ENCODE measurements at regions not wholly inside any gene's neighbourhood (a gene's known extent, or its start where the extent isn't known, plus 50 kb on each side); places are given as distances from the start of the nearest gene placed in this dataset.
"Not testable (repeated sequence)": the region's sequence is repeated elsewhere in the genome, so short reads cannot be mapped to it uniquely, and the experiment has no call there.

GRCh38 chr12:131192951-131193350 is 239.2 kb downstream of the ADGRD1 start:
- DNase-seq = no peak

- no peak for DNase-seq
These were observed 240.5 kb downstream of the ADGRD1 start for GRCh38 chr12:131194166-131194565.

GRCh38 chr12:131195796-131196195 is 242.1 kb downstream of the ADGRD1 start:
- no peak for DNase-seq

GRCh38 chr12:131196220-131196619 is 242.5 kb downstream of the ADGRD1 start:
- no peak for DNase-seq

GRCh38 chr12:131197490-131197889 is 243.8 kb downstream of the ADGRD1 start:
- no peak for DNase-seq

GRCh38 chr12:131199221-131199620 is 245.5 kb downstream of the ADGRD1 start:
- DNase-seq = no peak

- not testable (repeated sequence) for DNase-seq
These were observed 248.2 kb downstream of the ADGRD1 start for GRCh38 chr12:131201912-131202311.

GRCh38 chr12:131202592-131203378 is 249.1 kb downstream of the ADGRD1 start:
- no peak for DNase-seq

- DNase-seq = no peak
These were observed 250.1 kb downstream of the ADGRD1 start for GRCh38 chr12:131203666-131204415.

GRCh38 chr12:131204416-131205274 is 250.9 kb downstream of the ADGRD1 start:
- no peak for DNase-seq

GRCh38 chr12:131205275-131205933 is 251.7 kb downstream of the ADGRD1 start:
- not testable (repeated sequence) for DNase-seq

- DNase-seq = not testable (repeated sequence)
These were observed 253.1 kb downstream of the ADGRD1 start for GRCh38 chr12:131206630-131207299.

- not testable (repeated sequence) for DNase-seq
These were observed 253.6 kb downstream of the ADGRD1 start for GRCh38 chr12:131207300-131207660.

GRCh38 chr12:131207841-131208240 is 254.1 kb downstream of the ADGRD1 start:
- DNase-seq = not testable (repeated sequence)

GRCh38 chr12:131208425-131208824 is 254.7 kb downstream of the ADGRD1 start:
- DNase-seq = no peak

GRCh38 chr12:131209082-131210070 is 255.7 kb downstream of the ADGRD1 start:
- no peak for DNase-seq

GRCh38 chr12:131210506-131211339 is 257.0 kb downstream of the ADGRD1 start:
- DNase-seq = no peak

GRCh38 chr12:131211340-131211938 is 257.7 kb downstream of the ADGRD1 start:
- no peak for DNase-seq

- no peak for DNase-seq
These were observed 260.3 kb downstream of the ADGRD1 start for GRCh38 chr12:131213896-131214442.
